ENCODE measurements at regions not wholly inside any gene's neighbourhood (a gene's known extent, or its start where the extent isn't known, plus 50 kb on each side); places are given as distances from the start of the nearest gene placed in this dataset.

DNA sequence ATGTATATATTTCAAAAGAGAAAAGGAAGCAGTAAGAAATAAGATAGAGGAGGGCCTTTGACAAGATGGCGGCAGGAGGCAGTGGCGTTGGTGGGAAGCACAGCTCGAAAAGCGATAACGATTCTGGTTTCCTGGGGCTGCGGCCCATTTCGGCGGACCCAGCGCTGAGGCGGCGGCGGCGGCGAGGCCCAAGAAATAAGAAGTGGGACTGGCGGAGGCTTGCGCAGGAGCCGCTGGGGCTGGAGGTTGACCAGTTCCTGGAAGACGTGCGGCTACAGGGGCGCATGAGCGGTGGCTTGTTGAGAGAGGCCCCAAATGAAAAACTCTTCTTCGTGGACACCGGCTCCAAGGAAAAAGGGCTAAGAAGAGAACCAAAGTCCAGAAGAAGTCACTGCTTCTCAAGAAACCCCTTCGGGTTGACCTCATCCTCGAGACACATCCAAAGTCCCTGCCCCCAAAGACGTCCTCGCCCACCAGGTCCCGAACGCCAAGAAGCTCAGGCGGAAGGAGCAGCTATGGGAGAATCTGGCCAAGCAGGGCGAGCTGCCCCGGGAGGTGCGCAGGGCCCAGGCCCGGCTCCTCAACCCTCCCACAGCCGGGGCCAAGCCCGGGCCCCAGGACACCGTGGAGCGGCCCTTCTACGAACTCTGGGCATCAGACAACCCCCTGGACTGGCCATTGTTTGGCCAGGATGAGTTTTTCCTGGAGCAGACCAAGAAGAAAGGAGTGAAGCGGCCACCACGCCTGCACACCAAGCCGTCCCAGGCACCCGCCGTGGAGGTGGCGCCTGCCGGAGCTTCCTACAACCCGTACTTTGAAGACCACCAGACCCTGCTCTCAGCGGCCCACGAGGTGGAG lies 624.3 kb downstream of the MCTP2 start:
- H3K9me3 ChIP-seq: no peaks in the 10 kb centered on the region
- no peak overlapping the region for H3K4me3 ChIP-seq
- no peaks in the 10 kb centered on the region for H3K4me1 ChIP-seq
- H3K36me3 ChIP-seq: no peaks in the 10 kb centered on the region
- H3K27me3 ChIP-seq: no peaks in the 10 kb centered on the region
- DNase-seq: no peak
- intact Hi-C loops (cut with DNase I; ENCODE audit: low total_unique reads): no loop called here
- H3K27ac ChIP-seq: no peak overlapping the region
- TF ChIP-seq, protein P1, sequence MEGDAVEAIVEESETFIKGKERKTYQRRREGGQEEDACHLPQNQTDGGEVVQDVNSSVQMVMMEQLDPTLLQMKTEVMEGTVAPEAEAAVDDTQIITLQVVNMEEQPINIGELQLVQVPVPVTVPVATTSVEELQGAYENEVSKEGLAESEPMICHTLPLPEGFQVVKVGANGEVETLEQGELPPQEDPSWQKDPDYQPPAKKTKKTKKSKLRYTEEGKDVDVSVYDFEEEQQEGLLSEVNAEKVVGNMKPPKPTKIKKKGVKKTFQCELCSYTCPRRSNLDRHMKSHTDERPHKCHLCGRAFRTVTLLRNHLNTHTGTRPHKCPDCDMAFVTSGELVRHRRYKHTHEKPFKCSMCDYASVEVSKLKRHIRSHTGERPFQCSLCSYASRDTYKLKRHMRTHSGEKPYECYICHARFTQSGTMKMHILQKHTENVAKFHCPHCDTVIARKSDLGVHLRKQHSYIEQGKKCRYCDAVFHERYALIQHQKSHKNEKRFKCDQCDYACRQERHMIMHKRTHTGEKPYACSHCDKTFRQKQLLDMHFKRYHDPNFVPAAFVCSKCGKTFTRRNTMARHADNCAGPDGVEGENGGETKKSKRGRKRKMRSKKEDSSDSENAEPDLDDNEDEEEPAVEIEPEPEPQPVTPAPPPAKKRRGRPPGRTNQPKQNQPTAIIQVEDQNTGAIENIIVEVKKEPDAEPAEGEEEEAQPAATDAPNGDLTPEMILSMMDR (IDR thresholded peaks at IDR 0.05): no peak

DNA sequence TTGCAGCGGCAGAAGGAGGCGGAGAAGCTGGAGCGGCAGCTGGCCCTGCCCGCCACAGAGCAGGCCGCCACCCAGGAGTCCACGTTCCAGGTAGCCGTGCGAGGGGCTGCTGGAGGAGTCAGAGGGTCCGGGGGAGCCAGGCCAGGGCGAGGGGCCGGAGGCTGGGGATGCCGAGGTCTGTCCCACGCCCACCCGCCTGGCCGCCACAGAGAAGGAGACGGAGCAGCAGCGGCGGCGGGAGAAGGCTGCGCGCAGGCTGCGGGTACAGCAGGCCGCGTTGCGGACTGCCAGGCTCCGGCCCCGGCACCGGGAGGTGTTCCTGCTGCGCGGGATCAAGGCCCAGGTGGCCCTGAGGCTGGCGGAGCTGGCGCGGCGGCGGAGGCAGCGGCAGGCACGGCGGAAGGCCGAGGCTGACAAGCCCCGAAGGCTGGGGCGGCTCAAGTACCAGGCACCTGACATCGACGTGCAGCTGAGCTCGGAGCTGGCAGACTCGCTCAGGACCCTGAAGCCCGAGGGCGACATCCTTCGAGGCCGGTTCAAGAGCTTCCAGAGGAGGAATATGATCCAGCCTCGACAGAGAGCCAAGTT lies 625.0 kb downstream of the MCTP2 start:
- no peak overlapping the region for H3K27ac ChIP-seq
- intact Hi-C loops (cut with DNase I; ENCODE audit: low total_unique reads): no loop called here
- H3K9me3 ChIP-seq: no peaks in the 10 kb centered on the region
- no peak overlapping the region for H3K4me3 ChIP-seq
- no peaks in the 10 kb centered on the region for H3K4me1 ChIP-seq
- no peaks in the 10 kb centered on the region for H3K27me3 ChIP-seq
- TF ChIP-seq, protein P1 (IDR thresholded peaks at IDR 0.05): no peak
- TF ChIP-seq POLR2A (IDR thresholded peaks at IDR 0.05): no peak
- DNase-seq: no peak
- no peaks in the 10 kb centered on the region for H3K36me3 ChIP-seq

DNA sequence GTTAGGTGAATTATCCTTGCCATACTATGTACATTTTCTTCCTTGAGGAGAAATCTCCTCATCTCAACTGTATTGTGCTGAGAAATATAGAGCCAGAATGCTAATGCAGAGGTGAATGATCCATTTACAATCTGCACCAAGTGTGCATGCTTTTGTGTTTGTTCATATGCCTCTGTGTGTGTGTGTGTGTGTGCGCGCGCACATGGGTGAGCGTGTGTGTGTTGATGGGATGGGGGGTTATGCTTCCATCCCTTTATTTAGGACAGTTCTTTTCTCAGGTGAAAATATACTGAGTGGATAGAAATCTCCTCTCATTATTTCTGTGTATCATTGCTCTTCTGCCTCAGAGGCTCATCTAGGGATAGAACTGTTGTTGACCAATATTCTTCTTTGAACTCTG lies 626.1 kb downstream of the MCTP2 start:
- DNase-seq: no peak
- Histone ChIP-seq H3K36me3 (no peaks in the 10 kb centered on the region), H3K27me3 (no peaks in the 10 kb centered on the region), H3K9me3 (no peaks in the 10 kb centered on the region), H3K4me3 (no peak overlapping the region), H3K4me1 (no peaks in the 10 kb centered on the region), H3K27ac (no peak overlapping the region)
- intact Hi-C loops (cut with DNase I; ENCODE audit: low total_unique reads): no loop called here
- no peak for TF ChIP-seq POLR2A (IDR thresholded peaks at IDR 0.05)
- TF ChIP-seq, protein P1 (IDR thresholded peaks at IDR 0.05): no peak

DNA sequence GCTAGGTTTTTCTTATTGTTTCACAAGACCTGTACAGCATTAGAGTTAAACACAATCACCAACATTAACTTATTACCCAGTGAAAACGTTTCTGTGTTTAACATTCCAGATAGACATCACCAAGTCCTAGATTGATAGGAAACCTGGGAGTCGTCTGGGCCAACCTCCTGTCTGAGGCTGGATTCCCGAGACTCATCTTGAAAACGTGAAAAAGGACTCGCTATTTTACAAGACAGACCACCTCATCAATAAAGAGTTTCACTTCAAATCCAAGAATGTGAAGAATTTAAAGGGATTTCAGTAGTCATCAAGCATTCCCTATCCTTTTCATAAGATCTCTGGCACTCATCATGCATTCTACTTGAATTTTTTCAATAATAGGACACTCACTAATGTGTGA lies 626.6 kb downstream of the MCTP2 start:
- H3K9me3 ChIP-seq: no peaks in the 10 kb centered on the region
- no peak for DNase-seq
- TF ChIP-seq, protein P1 (IDR thresholded peaks at IDR 0.05): no peak
- no peak for TF ChIP-seq POLR2A (IDR thresholded peaks at IDR 0.05)
- no peak overlapping the region for H3K27ac ChIP-seq
- H3K27me3 ChIP-seq: no peaks in the 10 kb centered on the region
- intact Hi-C loops (cut with DNase I; ENCODE audit: low total_unique reads): no loop called here
- no peaks in the 10 kb centered on the region for H3K36me3 ChIP-seq
- no peak overlapping the region for H3K4me3 ChIP-seq
- no peaks in the 10 kb centered on the region for H3K4me1 ChIP-seq

DNA sequence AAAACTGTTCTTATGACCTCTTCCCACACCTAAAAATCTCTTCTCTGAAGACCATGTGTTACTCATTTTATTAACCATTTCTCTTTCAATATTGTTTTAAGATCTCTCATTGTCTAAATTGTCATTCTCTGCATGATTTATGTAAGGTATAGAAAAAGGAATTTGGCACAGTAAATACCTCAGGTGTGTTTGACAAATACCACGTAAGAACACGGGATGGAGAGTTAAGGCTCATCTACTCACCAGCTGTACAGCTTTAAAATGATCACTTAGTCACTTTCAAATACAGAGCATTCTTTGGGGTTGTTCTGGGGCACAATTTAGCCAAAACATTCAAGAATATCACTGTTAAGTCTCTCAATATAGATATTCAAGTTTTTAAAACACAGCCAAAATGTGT lies 627.1 kb downstream of the MCTP2 start:
- intact Hi-C loops (cut with DNase I; ENCODE audit: low total_unique reads): no loop called here
- no peaks in the 10 kb centered on the region for H3K4me1 ChIP-seq
- no peak for DNase-seq
- H3K27me3 ChIP-seq: no peaks in the 10 kb centered on the region
- H3K4me3 ChIP-seq: no peak overlapping the region
- H3K27ac ChIP-seq: no peak overlapping the region
- H3K36me3 ChIP-seq: no peaks in the 10 kb centered on the region
- H3K9me3 ChIP-seq: no peaks in the 10 kb centered on the region
- TF ChIP-seq POLR2A (IDR thresholded peaks at IDR 0.05): no peak
- TF ChIP-seq, protein P1 (IDR thresholded peaks at IDR 0.05): no peak

Measured in uterus (tissue), 3 donors.